PC-3 (cell line): ENCODE measurements at regions not wholly inside any gene's neighbourhood (a gene's known extent, or its start where the extent isn't known, plus 50 kb on each side); places are given as distances from the start of the nearest gene placed in this dataset.

Experiments used
- ATAC-seq: fragments of 200-7000 bp; cut with Tn5 transposase; 2 replicates; pipeline ENCODE4 v1.9.1; 2020; ENCODE audit warnings: mild to moderate bottlenecking, moderate library complexity
- BruUV-seq: library from RNA; stranded (reverse); fragments of 400-500 nt; replicated peaks from 2 replicates; lab custom pipeline; 2021; lab: Mats Ljungman, UMichigan
- CTCF ChIA-PET: fragments of 300-600 bp; sonication (Branson Sonifier 250); formaldehyde crosslinking; loops from one replicate; lab custom pipeline; 2022; ENCODE audit warnings: antibody characterized with exemption; lab: Charles Lee
- POLR2A ChIA-PET: fragments of 300-600 bp; sonication (Branson Sonifier 250); formaldehyde crosslinking; loops from one replicate; lab custom pipeline; 2022; ENCODE audit warnings: antibody characterized with exemption; ENCODE audit not compliant: unreplicated experiment; lab: Charles Lee
- DNase-seq: peaks from one replicate; pipeline ENCODE4 v3.0.0-alpha.2; 2015
- H2AFZ ChIP-seq: fragments of 300-600 bp; sonication (generic); 2 replicates; pipeline ENCODE4 v1.6.0; 2016; ENCODE audit warnings: antibody characterized with exemption, low read length
- H3F3A ChIP-seq: fragments of 300-600 bp; sonication (generic); one replicate; pipeline ENCODE4 v1.6.0; 2017; ENCODE audit warnings: antibody characterized with exemption, low read length, control low read depth, mild to moderate bottlenecking; ENCODE audit not compliant: unreplicated experiment
- H3K27ac ChIP-seq: fragments of 300-600 bp; sonication (generic); 2 replicates; pipeline ENCODE4 v1.5.1; 2016; ENCODE audit warnings: mild to moderate bottlenecking, low read length
- H3K27me3 ChIP-seq: fragments of 300-600 bp; sonication (generic); 2 replicates; pipeline ENCODE4 v1.6.1; 2016; ENCODE audit warnings: low read length, mixed read lengths
- H3K36me3 ChIP-seq: fragments of 300-600 bp; sonication (generic); 2 replicates; pipeline ENCODE4 v1.6.1; 2016; ENCODE audit warnings: low read depth, mixed run types, low read length, mixed read lengths
- H3K4me1 ChIP-seq: fragments of 300-600 bp; sonication (generic); 2 replicates; pipeline ENCODE4 v1.5.1; 2016; ENCODE audit warnings: low read length; ENCODE audit not compliant: insufficient read depth
- H3K4me2 ChIP-seq: fragments of 300-600 bp; sonication (generic); 2 replicates; pipeline ENCODE4 v1.6.0; 2016; ENCODE audit warnings: low read length
- H3K4me3 ChIP-seq: fragments of 300-600 bp; sonication (generic); 2 replicates; pipeline ENCODE4 v1.5.1; 2016; ENCODE audit warnings: mild to moderate bottlenecking, low read length, mixed read lengths
- H3K79me2 ChIP-seq: fragments of 300-600 bp; sonication (generic); 2 replicates; pipeline ENCODE4 v1.6.1; 2017; ENCODE audit warnings: low read length, mixed read lengths
- H3K9ac ChIP-seq: fragments of 300-600 bp; sonication (generic); 2 replicates; pipeline ENCODE4 v1.6.0; 2016; ENCODE audit warnings: mild to moderate bottlenecking, low read length
- H3K9me2 ChIP-seq: fragments of 300-600 bp; sonication (generic); replicated peaks from 2 replicates; pipeline ENCODE4 v1.6.1; 2016; ENCODE audit warnings: mixed run types, low read length, mixed read lengths
- H3K9me3 ChIP-seq: fragments of 300-600 bp; sonication (generic); 2 replicates; pipeline ENCODE4 v1.6.1; 2016; ENCODE audit warnings: low read length, mixed read lengths
- H4K20me1 ChIP-seq: fragments of 300-600 bp; sonication (generic); 2 replicates; pipeline ENCODE4 v1.6.1; 2016; ENCODE audit warnings: low read length, mixed read lengths
- CTCF ChIP-seq: fragments of 300-600 bp; sonication (generic); conservative IDR thresholded peaks from 2 replicates; pipeline ENCODE4 v1.5.1; 2017; ENCODE audit warnings: antibody characterized with exemption, low read depth, mild to moderate bottlenecking, low read length
- EZH2 ChIP-seq: fragments of 300-600 bp; sonication (generic); IDR thresholded peaks from one replicate; pipeline ENCODE4 v1.6.1; 2017; ENCODE audit warnings: antibody characterized with exemption, mild to moderate bottlenecking, low read length; ENCODE audit not compliant: unreplicated experiment
- EZH2phosphoT487 ChIP-seq: fragments of 300-600 bp; sonication (generic); IDR thresholded peaks from 2 replicates; pipeline ENCODE4 v1.6.1; 2018; ENCODE audit warnings: mild to moderate bottlenecking, antibody characterized with exemption, low read length, borderline replicate concordance
- intact Hi-C: fragments of 100-400 bp; cut with micrococcal nuclease; formaldehyde crosslinking; loops from 2 replicates; pipeline ENCODE4 v1.9.0; 2023

DNA sequence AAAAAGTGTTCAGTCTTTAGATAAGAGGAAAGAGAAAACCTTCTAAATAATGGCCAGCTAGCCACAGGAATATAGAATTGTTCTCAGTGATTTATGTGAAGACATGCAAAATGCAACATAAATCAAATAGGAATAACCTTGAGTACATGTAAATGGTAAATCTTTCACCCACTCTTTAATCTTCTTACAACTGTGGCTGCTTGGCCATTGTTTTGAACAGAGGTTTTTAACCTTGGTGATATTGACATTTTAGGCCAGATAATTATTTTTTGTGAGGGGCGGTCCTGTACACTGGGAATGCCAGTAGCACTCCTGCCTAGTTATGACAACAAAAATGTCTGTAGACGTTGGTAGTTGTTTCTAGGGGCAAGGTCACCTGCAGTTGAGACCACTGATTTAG, 479.9 kb upstream of the NOVA1 start:
- no peak for DNase-seq
- no peaks in the 10 kb centered on the region for H3K27me3 ChIP-seq
- H4K20me1 ChIP-seq: no peaks in the 10 kb centered on the region
- H3K4me1 ChIP-seq: no peaks in the 10 kb centered on the region
- H3K27ac ChIP-seq: no peak overlapping the region
- H3K9me2 ChIP-seq: no peaks in the 10 kb centered on the region
- H3K79me2 ChIP-seq: no peaks in the 10 kb centered on the region
- H3K4me2 ChIP-seq: no peak overlapping the region
- H3K9me3 ChIP-seq: no peaks in the 10 kb centered on the region
- H3K36me3 ChIP-seq: no peaks in the 10 kb centered on the region
- H3K4me3 ChIP-seq: no peak overlapping the region
- ATAC-seq: no peak
- no TSS peak for BruUV-seq
- H3F3A ChIP-seq: no peaks in the 10 kb centered on the region
- POLR2A ChIA-PET: no interaction called here
- no peak overlapping the region for H2AFZ ChIP-seq
- H3K9ac ChIP-seq: no peak overlapping the region
- TF ChIP-seq EZH2phosphoT487 (no peak), EZH2 (no peak), CTCF (no peak)
- CTCF ChIA-PET: no interaction called here
- intact Hi-C loops: no loop called here

GRCh38 chr14:27078191-27078590, 480.4 kb upstream of the NOVA1 start:
- POLR2A ChIA-PET: no interaction called here
- DNase-seq (no peak), ATAC-seq (no peak)
- H4K20me1 ChIP-seq: no peaks in the 10 kb centered on the region
- H3K4me2 ChIP-seq: no peak overlapping the region
- TF ChIP-seq CTCF: no peak
- no peaks in the 10 kb centered on the region for H3K9me3 ChIP-seq
- no peaks in the 10 kb centered on the region for H3K4me1 ChIP-seq
- H3K9ac ChIP-seq: no peak overlapping the region
- H3K27ac ChIP-seq: no peak overlapping the region
- CTCF ChIA-PET: no interaction called here
- H3K9me2 ChIP-seq: no peaks in the 10 kb centered on the region
- no peaks in the 10 kb centered on the region for H3K27me3 ChIP-seq
- H2AFZ ChIP-seq: no peak overlapping the region
- H3K79me2 ChIP-seq: no peaks in the 10 kb centered on the region
- H3K4me3 ChIP-seq: no peak overlapping the region
- H3K36me3 ChIP-seq: no peaks in the 10 kb centered on the region
- no TSS peak for BruUV-seq
- H3F3A ChIP-seq: no peaks in the 10 kb centered on the region
- intact Hi-C loops: no loop called here

- no peaks in the 10 kb centered on the region for H4K20me1 ChIP-seq
- CTCF ChIA-PET: no interaction called here
- ATAC-seq (no peak), DNase-seq (no peak)
- H3K4me1 ChIP-seq: no peaks in the 10 kb centered on the region
- no peak overlapping the region for H3K4me3 ChIP-seq
- BruUV-seq: no TSS peak
- no peak overlapping the region for H3K9ac ChIP-seq
- H3K9me2 ChIP-seq: no peaks in the 10 kb centered on the region
- no peaks in the 10 kb centered on the region for H3K9me3 ChIP-seq
- no peaks in the 10 kb centered on the region for H3K79me2 ChIP-seq
- no peaks in the 10 kb centered on the region for H3F3A ChIP-seq
- H3K36me3 ChIP-seq: no peaks in the 10 kb centered on the region
- TF ChIP-seq CTCF (no peak), EZH2phosphoT487 (no peak), EZH2 (no peak)
- H3K27ac ChIP-seq: no peak overlapping the region
- H2AFZ ChIP-seq: no peak overlapping the region
- intact Hi-C loops: no loop called here
- no peak overlapping the region for H3K4me2 ChIP-seq
- H3K27me3 ChIP-seq: no peaks in the 10 kb centered on the region
- POLR2A ChIA-PET: no interaction called here
Observed at GRCh38 chr14:27079716-27080115, 481.9 kb upstream of the NOVA1 start.
